ENCODE measurements at regions not wholly inside any gene's neighbourhood (a gene's known extent, or its start where the extent isn't known, plus 50 kb on each side); places are given as distances from the start of the nearest gene placed in this dataset.

- TF ChIP-seq CTCF (IDR thresholded peaks at IDR 0.05 in 4 of 5, conservative IDR thresholded peaks at IDR 0.05 in 1 of 5) (no peak), POLR2A (IDR thresholded peaks at IDR 0.05) (no peak)
Observed at GRCh38 chr20:20877079-20877478, 164.6 kb upstream of the RALGAPA2 start.
